ENCODE measurements at regions not wholly inside any gene's neighbourhood (a gene's known extent, or its start where the extent isn't known, plus 50 kb on each side); places are given as distances from the start of the nearest gene placed in this dataset.

DNA sequence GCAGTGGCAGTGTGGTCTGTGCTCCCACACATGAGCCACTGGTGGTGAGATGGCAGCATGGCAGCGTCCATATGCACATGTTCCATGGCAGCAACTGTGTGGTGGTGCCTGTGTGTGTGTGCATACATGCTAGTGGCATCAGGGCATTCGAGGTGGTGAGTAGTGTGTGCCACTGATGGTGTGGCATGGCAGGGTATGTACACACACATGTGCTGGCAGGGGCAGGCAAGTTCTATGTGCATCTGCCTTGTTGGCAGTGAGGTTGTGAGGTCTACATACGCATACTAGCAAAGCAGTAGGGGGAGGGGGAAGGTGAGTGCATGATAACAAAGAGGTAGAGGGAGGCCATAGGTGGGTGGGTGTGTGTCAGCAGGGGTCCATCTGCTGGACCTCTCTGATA lies 378.7 kb downstream of the C3orf38 start:
- TF ChIP-seq POLR2A (IDR thresholded peaks at IDR 0.05; ENCODE audit: low read length), result no peak
- no peak for TF ChIP-seq GATA1 (IDR thresholded peaks at IDR 0.05; ENCODE audit: low read depth, low read length)

Measured in erythroblast (primary cell).